Liver (tissue), 8 donors: ENCODE measurements at regions not wholly inside any gene's neighbourhood (a gene's known extent, or its start where the extent isn't known, plus 50 kb on each side); places are given as distances from the start of the nearest gene placed in this dataset.
"Not testable (repeated sequence)": the region's sequence is repeated elsewhere in the genome, so short reads cannot be mapped to it uniquely, and the experiment has no call there.

Experiments used
- DNase-seq: peaks from one replicate; pipeline ENCODE4 v3.0.0-alpha.2; 2017; ENCODE audit warnings: low spot score
- H3K27ac ChIP-seq, 2 donors: one replicate each; pipeline ENCODE4 v1.7.0; 2013; ENCODE audit warnings: inconsistent platforms in 2 of 2, low read length in 2 of 2, control low read depth in 1 of 2, low read depth in 1 of 2, mild to moderate bottlenecking in 1 of 2
- H3K27me3 ChIP-seq, 4 donors: one replicate each; pipeline versions ENCODE4 v1.6.1 to v1.7.0; 2013; ENCODE audit warnings: low read length in 3 of 4, inconsistent platforms in 1 of 4, mild to moderate bottlenecking in 1 of 4, moderate library complexity in 1 of 4; ENCODE audit not compliant: control insufficient read depth in 4 of 4, insufficient read depth in 4 of 4
- H3K36me3 ChIP-seq, 4 donors: one replicate each; pipeline versions ENCODE4 v1.6.1 to v1.7.0; 2013; ENCODE audit warnings: low read length in 3 of 4, mild to moderate bottlenecking in 3 of 4, low read depth in 1 of 4, moderate library complexity in 1 of 4; ENCODE audit not compliant: control insufficient read depth in 4 of 4, insufficient read depth in 3 of 4
- H3K4me1 ChIP-seq, 4 donors: one replicate each; pipeline versions ENCODE4 v1.6.1 to v1.7.0; 2013; ENCODE audit warnings: low read length in 3 of 4, mild to moderate bottlenecking in 3 of 4, moderate library complexity in 1 of 4; ENCODE audit not compliant: control insufficient read depth in 4 of 4, insufficient read depth in 4 of 4
- H3K4me3 ChIP-seq, 3 donors: one replicate each; pipeline versions ENCODE4 v1.6.1 to v1.7.0; 2013; ENCODE audit warnings: low read length in 3 of 3, control low read depth in 1 of 3, low read depth in 1 of 3, mild to moderate bottlenecking in 1 of 3
- H3K9ac ChIP-seq, 2 donors: one replicate each; pipeline ENCODE4 v1.7.0; 2013; ENCODE audit warnings: low read length in 2 of 2, mild to moderate bottlenecking in 2 of 2, moderate library complexity in 2 of 2, control low read depth in 1 of 2, low read depth in 1 of 2
- H3K9me3 ChIP-seq, 4 donors: one replicate each; pipeline versions ENCODE4 v1.6.1 to v1.7.0; 2013; ENCODE audit warnings: low read length in 3 of 4; ENCODE audit not compliant: control insufficient read depth in 4 of 4
- CTCF ChIP-seq: fragments of 150-350 bp; IDR thresholded peaks from 2 replicates; pipeline ENCODE4 v1.5.1; 2017; ENCODE audit warnings: improper control_type of control experiment, low read depth, low read length; ENCODE audit not compliant: missing input control
- HNF4A ChIP-seq, 2 donors: conservative IDR thresholded peaks; 2 replicates each; pipeline ENCODE4 v1.6.1; 2016; ENCODE audit warnings: antibody characterized with exemption in 2 of 2, mild to moderate bottlenecking in 2 of 2
- HNF4G ChIP-seq: IDR thresholded peaks from 2 replicates; pipeline ENCODE4 v1.6.1; 2016; ENCODE audit warnings: antibody characterized with exemption
- MAX ChIP-seq: IDR thresholded peaks from 2 replicates; pipeline ENCODE4 v1.6.1; 2016; ENCODE audit warnings: antibody characterized with exemption
- NR2F2 ChIP-seq: IDR thresholded peaks from 2 replicates; pipeline ENCODE4 v1.6.1; 2016; ENCODE audit warnings: antibody characterized with exemption
- REST ChIP-seq: IDR thresholded peaks from 2 replicates; pipeline ENCODE4 v1.6.1; 2016; ENCODE audit warnings: antibody characterized with exemption, mild to moderate bottlenecking
- SP1 ChIP-seq: IDR thresholded peaks from 2 replicates; pipeline ENCODE4 v1.6.1; 2018; ENCODE audit warnings: antibody characterized with exemption, mild to moderate bottlenecking
- ZBTB33 ChIP-seq: IDR thresholded peaks from 2 replicates; pipeline ENCODE4 v1.6.1; 2016; ENCODE audit warnings: antibody characterized with exemption
- WGBS: extraction: QIAGEN DNeasy Blood & Tissue Kit; methylation state at CpG from one replicate; pipeline ENCODE4 v1.1.7; 2013; 5-methylcytosine and 5-hydroxymethylcytosine counted together
- donor health status: healthy.
- donor health status: healthy.
- donor health status: healthy.
- donor health status: healthy.
- donor health status: healthy.

- Histone ChIP-seq H3K9me3 (no peaks in the 10 kb centered on the region), H3K4me3 (no peak overlapping the region), H3K36me3 (no peaks in the 10 kb centered on the region), H3K27ac (no peak overlapping the region), H3K27me3 (no peaks in the 10 kb centered on the region), H3K9ac (no peak overlapping the region), H3K4me1 (no peaks in the 10 kb centered on the region)
- TF ChIP-seq MAX = no peak
- TF ChIP-seq CTCF = no peak
- no peak for TF ChIP-seq REST
- no peak for TF ChIP-seq HNF4G
- TF ChIP-seq NR2F2 = no peak
- no peak for TF ChIP-seq ZBTB33
- no peak for TF ChIP-seq HNF4A (conservative IDR thresholded peaks at IDR 0.05)
- no peak for DNase-seq
- WGBS = 56% methylated on average over 2 of the region's 2 CpGs
Measured at GRCh38 chr3:102722317-102722716, 287.5 kb downstream of the ZPLD1 start.

GRCh38 chr3:102727340-102727739 is 292.5 kb downstream of the ZPLD1 start:
- WGBS = 91% methylated on average over 2 of the region's 2 CpGs

GRCh38 chr3:102732581-102732980 is 297.8 kb downstream of the ZPLD1 start:
- 93% methylated on average over 12 of the region's 12 CpGs for WGBS
- not testable (repeated sequence) for H3K9ac ChIP-seq, H3K9me3 ChIP-seq, H3K4me1 ChIP-seq, H3K27ac ChIP-seq, H3K27me3 ChIP-seq, DNase-seq, H3K36me3 ChIP-seq, H3K4me3 ChIP-seq

More at GRCh38 chr3:102727340-102727739, 292.5 kb downstream of the ZPLD1 start:
- no peaks in the 10 kb centered on the region for H3K27me3 ChIP-seq
- DNase-seq = no peak
- no peaks in the 10 kb centered on the region for H3K4me1 ChIP-seq
- H3K4me3 ChIP-seq = no peak overlapping the region
- no peaks in the 10 kb centered on the region for H3K9me3 ChIP-seq
- TF ChIP-seq HNF4A (conservative IDR thresholded peaks at IDR 0.05) (no peak), SP1 (no peak), NR2F2 (no peak)
- H3K9ac ChIP-seq = no peak overlapping the region
- no peak overlapping the region for H3K27ac ChIP-seq
- no peaks in the 10 kb centered on the region for H3K36me3 ChIP-seq
